K562 (cell line): ENCODE measurements at regions not wholly inside any gene's neighbourhood (a gene's known extent, or its start where the extent isn't known, plus 50 kb on each side); places are given as distances from the start of the nearest gene placed in this dataset.

ENCODE experiments used
- AFF4 ChIP-seq: sonication (generic); formaldehyde crosslinking; IDR thresholded peaks from 2 replicates; pipeline ENCODE4 v1.8.0; 2023; ENCODE audit warnings: mild to moderate bottlenecking, missing genetic modification reagents
- HINFP ChIP-seq: fragments of 450-650 bp; conservative IDR thresholded peaks from 2 replicates; pipeline ENCODE4 v1.6.1; 2016; ENCODE audit warnings: missing genetic modification characterization, low read depth, mild to moderate bottlenecking, control low read depth, missing compliant biosample characterization
- MAX ChIP-seq: sonication (generic); formaldehyde crosslinking; IDR thresholded peaks from 2 replicates; pipeline ENCODE4 v1.9.0; 2022; ENCODE audit warnings: mild to moderate bottlenecking, missing genetic modification reagents
- MYBL2 ChIP-seq, 2 experiments: fragments of 450-650 bp in 1 of 2; sonication (generic) in 1 of 2; formaldehyde crosslinking in 1 of 2; IDR thresholded peaks; 2 replicates each; pipeline versions ENCODE4 v1.6.1 to v1.8.1; 2017 to 2022; ENCODE audit warnings: borderline replicate concordance in 1 of 2, inconsistent platforms in 1 of 2, low read depth in 1 of 2, mild to moderate bottlenecking in 1 of 2, missing genetic modification reagents in 1 of 2, moderate library complexity in 1 of 2
- SRF ChIP-seq, 2 experiments: fragments of 250-450, 450-650 bp in 1 of 2; sonication (Bioruptor Pico) in 1 of 2; sonication (generic) in 1 of 2; formaldehyde crosslinking; IDR thresholded peaks; 2 replicates each; pipeline versions ENCODE4 v1.5.0 to v1.5.1; 2020 to 2022; ENCODE audit warnings: mild to moderate bottlenecking in 1 of 2, missing genetic modification reagents in 1 of 2
- TOE1 ChIP-seq, 2 experiments: fragments of 450-650 bp in 1 of 2; sonication (generic) in 1 of 2; formaldehyde crosslinking in 1 of 2; IDR thresholded peaks; 2 replicates each; pipeline versions ENCODE4 v1.7.1 to v1.8.0; 2016 to 2022; ENCODE audit warnings: borderline replicate concordance in 2 of 2, mild to moderate bottlenecking in 2 of 2, antibody characterized with exemption in 1 of 2, inconsistent platforms in 1 of 2, low read depth in 1 of 2, missing genetic modification reagents in 1 of 2, moderate library complexity in 1 of 2
- ZBTB33 ChIP-seq: sonication (generic); formaldehyde crosslinking; IDR thresholded peaks from 2 replicates; pipeline ENCODE4 v1.8.1; 2023; ENCODE audit warnings: mild to moderate bottlenecking, missing genetic modification reagents

GRCh38 chr5:89493414-89493813, 610.4 kb upstream of the MEF2C start:
- TF ChIP-seq SRF (CRISPR knock-in tag; IDR thresholded peaks at IDR 0.05) (no peak), MAX (CRISPR knock-in tag) (no peak), ZBTB33 (CRISPR knock-in tag) (no peak), TOE1 (IDR thresholded peaks at IDR 0.05; ENCODE audit: borderline replicate concordance) (no peak), TOE1 (CRISPR knock-in tag; IDR thresholded peaks at IDR 0.05; ENCODE audit: borderline replicate concordance, low read depth) (no peak), HINFP (tag) (no peak), MYBL2 (IDR thresholded peaks at IDR 0.05; ENCODE audit: low read depth) (no peak), MYBL2 (CRISPR knock-in tag; IDR thresholded peaks at IDR 0.05; ENCODE audit: borderline replicate concordance) (no peak), AFF4 (no peak)
